ENCODE measurements at regions not wholly inside any gene's neighbourhood (a gene's known extent, or its start where the extent isn't known, plus 50 kb on each side); places are given as distances from the start of the nearest gene placed in this dataset.

DNA sequence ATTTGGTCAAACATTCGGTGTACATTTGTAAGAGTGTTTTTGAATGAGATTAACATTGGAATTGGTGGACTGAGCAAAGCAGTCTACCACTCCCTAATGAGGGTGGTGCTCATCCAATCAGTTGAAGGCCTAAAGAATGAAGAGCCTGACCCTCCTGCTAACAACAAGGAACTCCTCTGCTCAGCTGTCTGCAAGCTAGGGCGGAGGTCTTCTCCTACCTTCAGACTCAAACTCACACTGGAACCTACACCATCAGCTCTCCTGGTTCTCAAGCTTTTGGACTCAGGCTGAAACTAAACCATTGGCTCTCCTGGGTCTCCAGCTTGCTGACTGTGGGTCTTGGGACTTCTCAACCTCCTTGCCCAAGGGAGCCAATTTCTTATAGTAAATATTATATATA, 55.5 kb upstream of the NPAS2 start:
- DNase-seq (ENCODE audit: low read depth in 2 of 2): no peak

DNA sequence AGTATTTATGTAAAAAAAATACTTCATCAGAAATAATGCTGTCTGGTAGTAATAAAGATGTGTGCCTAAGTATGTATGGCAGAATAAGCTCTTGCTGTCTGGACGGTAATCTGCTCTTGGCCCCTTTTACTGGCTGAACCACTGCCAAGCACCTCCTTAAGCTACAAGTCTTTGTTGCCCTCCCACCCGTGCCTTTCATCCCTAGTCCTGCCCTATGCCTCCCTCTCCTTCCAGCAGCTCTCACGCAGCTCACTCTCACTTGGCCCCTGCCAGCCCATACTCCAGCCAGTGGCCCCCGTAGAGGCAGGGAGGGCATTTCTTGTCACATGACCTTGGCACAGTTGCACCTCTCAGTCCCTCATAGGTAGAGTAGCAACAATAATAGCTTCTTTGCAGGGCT, 54.5 kb upstream of the NPAS2 start:
- no peak for DNase-seq (ENCODE audit: low read depth in 2 of 2)

DNA sequence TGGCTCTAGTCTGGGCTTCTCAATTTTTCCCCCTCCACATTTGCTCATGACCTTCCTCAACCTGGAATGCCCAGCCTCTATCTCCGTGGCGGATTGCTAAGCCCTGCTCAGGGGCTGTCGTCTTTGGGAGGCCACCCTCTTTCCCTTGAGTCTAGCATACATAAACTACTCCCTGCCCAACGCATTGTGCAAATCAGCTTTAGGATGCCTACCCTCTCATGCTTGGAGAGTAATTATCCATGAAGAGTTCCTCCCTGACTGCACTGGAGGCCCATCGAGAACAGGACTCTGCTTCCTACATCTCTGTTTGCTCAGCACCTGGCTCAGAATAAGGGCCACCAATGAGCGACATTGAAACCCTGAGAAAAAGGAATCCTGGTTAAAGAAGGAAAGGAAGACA, 53.7 kb upstream of the NPAS2 start:
- no peak for DNase-seq (ENCODE audit: low read depth in 2 of 2)

DNA sequence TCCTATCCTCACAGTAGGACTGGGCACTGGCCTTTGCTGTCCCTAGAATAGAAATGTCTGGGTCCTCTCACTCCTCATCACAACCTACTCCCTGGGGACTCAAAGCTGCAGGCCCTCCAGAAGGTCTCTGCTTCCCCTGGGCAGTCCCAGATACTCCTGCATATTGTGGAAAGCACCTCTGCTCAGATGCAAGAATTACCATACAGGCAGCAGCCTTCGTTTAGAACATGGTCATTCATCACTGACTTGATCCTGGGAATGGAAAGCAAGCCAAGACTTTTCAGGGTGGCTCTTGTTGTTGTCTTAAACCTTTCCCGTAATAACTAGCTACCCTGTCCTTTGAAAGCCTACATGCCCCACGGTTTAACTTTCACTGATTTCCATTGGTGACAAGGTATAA, 53.1 kb upstream of the NPAS2 start:
- no peak for DNase-seq (ENCODE audit: low read depth in 2 of 2)

DNA sequence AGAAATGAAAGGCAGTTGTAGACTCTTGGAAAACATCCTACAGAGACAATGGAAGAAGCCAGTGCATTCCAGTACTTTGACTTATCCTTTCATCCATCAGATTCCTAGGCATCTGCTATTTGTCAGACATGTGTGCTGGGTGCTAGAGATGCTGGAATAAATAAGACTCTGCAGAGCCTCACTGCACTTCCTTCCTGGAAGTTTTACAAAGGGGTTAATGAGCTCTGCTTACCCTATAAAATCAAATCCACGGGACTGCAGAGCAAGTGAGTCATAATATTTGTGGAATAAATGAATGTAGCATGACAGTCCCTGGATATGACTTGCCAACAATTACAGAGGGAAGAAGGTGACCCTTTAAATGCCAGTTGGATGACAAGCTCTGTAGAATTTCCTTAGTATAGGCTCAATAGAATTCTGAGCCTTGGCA, 52.7 kb upstream of the NPAS2 start:
- no peak for DNase-seq (ENCODE audit: low read depth in 2 of 2)

DNA sequence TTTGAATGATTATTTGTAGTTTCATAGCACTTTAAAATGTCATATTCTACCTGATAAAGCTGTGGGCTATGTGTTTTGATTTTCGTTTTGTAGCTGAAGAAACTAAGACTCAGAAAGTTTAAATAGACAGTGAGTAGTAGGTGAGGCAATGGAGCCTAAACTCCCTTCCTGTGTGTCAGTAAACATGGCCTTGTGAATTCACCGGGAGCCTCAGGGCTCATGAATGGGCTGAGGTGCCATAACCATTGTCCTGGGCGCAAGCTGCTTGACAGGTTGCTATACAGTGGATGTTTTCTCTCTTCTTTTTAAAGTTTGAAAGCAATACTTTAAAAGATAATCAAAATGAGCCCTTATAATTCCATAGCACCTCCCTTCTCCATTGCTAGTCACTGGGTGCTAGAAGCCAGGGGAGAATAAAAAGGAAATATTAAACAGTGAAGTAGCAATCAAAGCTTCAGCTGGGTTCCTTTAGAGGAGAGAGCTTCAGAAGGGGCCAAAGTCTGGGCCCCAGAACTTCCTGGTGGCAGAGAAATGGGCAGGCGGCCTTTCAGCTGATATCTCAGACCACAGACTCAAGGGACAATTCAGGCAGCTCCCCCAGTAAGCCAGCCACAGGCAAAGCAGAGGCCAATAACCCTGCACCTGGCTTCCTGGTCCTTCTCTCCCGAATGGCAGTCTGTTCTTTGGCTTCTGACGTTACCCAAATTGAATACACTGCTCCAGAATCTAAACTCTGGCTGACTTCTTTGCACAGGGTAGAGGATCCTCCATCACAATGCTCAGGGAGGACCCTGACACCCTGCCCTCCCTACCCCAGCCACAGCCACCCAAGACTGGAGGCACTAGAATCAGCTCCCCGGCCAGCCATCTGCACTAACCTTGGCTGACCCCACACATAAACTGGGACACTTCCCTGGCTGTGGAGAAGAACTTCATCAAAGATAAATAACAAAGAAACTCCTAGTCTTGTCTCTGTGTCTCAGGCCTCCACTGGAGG, 51.8 kb upstream of the NPAS2 start:
- no peak for DNase-seq (ENCODE audit: low read depth in 2 of 2)
